ENCODE measurements at regions not wholly inside any gene's neighbourhood (a gene's known extent, or its start where the extent isn't known, plus 50 kb on each side); places are given as distances from the start of the nearest gene placed in this dataset.
"Not testable (repeated sequence)": the region's sequence is repeated elsewhere in the genome, so short reads cannot be mapped to it uniquely, and the experiment has no call there.

DNA sequence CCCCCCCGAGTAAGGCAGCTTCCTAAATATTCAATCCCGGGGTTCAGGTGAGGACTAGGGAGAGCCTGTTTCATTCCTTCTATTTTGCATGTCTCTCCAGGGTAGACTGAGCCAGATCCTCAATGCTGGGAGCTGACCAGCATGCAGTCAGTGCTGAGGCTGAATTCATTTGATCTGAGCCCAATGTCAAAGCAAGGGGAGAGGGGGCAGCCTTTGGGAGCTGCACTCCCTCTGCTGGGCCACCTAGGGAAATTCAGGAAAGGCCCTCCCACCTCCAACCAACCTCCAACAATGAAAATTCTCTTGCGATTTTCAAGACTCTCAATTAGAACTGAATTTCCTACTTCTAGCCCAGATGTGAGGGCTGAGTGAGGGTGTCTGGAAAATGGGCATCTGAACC is 371.2 kb downstream of the NPHP4 start:
- DNase-seq: no peak

DNA sequence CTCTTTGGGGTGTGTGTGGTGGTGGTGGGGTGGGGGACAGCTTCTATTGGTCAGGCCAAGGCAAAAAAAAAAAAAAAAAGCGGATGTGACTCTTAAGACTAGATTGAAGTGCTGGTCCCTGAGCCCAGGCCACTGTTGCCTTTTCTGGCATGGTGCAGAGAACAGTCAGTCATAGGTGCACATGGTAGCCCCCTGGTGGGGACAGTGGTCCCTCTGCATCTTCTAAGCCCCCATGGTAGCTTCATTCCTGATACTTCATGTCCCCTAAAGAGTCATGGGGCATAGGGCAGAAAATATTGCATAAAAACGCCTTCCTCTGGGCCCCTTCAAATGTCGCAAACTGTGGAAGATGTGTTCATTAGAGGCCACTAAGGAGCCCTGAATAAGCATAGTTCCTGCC is 371.8 kb downstream of the NPHP4 start:
- no peak for DNase-seq

DNA sequence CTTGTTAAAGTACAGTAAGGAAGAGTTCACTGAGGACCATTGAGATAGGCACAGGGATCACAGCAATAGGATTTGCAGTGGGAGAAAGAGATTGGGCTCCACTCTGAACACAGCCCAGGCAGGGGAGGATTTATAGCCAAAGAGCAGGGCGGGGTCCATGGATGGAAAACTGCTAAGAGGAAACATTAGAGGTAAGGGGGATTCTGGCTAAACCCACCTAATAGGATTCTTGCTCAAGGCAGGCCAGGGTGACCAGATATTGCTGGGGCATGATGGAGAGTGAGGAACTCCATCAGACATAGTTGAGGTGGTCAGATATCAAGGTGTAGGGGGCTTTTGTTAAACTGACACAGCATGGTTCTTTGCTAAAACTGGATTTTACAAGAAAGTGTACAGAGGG is 372.8 kb downstream of the NPHP4 start:
- DNase-seq: no peak

DNA sequence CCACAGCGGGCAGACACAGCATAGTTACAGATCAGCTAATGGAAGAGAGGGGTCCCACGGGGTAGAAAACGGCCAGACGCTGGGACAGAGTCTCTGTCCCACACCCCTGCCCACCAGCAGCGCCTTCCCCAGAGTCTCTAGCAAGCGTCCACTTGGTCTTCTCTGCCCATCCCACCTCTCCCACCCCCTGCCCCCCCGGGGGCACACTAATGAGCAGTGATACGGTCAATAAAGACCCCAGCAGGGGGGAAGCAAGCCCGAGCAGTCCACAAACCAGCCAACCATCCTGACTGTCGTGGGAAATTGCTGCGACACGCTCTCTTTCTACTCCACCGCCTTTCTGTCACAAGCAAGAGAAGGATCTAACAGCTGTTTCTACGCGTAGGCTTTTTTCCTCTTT is 374.7 kb downstream of the NPHP4 start:
- no peak for DNase-seq

DNA sequence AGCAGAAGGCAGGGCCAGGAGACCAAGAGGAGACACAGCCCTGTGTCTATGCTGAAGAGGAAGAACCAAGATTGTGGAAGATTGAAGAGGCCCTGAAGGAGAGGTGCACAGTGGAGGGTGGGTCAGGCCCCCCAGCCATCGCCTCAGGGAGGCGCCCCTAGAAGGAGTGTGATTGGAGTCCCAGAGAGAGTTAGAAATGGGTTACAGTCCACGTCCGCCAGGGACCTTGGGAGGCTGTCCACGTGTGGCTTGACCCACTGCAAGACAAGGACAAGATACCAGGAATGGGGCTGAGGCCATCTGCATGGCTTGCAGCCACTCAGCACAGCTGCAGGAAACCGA is 375.1 kb downstream of the NPHP4 start:
- no peak for DNase-seq

DNA sequence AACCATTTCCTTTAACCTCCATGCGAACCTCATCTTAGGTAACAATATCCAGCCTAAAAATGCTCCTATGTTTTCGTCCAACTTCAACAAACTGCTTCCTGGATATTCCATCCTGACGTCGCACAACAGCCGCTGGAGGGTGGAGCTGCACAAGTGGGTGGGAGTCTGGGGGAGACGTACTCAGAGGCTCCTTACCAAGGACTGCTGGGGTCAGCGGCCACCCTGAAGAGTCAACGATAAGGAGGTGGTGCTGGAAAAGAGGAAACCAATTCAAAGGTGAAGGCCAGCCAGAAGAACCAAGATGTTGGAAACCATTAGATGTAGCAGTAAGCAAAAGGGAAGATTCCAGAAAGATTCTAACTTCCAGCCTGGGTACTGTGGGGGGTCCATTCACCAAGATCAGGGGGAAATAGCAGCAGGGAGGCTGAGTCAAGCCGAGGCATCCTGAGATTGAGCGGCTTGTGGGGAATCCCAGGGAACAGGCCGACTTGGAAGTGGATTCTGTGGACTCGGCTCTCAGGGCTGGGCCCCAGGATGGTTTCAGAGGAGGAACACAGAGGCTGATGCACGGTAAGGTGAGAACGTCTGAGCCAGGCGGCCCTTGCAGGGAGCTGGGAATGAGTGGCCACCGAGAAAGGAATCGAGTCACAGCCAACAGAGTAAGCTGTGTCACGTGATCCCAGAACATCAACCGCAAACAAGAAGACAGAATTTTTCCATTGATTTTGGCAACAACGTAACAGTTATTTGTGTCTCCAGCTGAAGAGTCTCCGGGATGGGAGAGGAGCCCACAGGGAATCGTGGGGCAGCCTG is 375.7 kb downstream of the NPHP4 start:
- DNase-seq: no peak

DNA sequence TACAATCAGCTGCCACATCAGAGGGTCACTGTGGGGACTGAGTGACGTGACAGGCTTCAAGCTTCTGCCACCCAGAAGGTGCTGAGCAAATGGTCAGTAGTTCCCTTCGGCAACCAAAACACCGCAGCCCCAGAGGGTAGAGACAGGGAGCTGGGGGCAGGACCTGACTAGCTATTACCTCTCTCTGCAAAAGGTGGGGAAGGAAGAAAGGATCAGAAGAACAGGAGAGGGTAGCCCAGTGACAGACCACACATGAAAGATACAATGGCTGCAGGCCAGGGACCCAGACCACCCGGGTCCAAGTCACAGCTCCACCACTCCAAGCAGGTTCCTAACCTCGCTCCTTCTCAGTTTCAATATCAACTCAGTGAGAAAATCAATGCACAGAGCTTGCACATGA is 377.1 kb downstream of the NPHP4 start:
- no peak for DNase-seq

DNA sequence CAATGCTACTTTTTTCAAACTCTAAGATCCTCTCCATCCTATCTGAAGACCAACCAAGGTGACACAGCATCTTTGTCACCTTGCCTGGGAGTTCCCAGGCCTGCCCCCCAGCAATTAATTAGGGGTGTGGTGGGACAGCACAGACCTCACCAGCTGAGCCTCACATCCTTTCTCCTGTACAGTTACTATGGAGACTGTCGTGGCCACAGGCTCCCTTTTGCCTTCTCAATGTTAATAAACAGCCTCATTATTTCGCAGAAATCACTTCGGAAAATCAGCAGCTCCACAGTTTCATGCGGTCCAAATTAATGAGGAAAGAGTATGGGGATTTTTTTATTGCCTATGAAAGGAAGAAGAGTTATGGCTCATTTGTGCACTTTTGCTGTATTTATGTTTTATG is 378.3 kb downstream of the NPHP4 start:
- DNase-seq: no peak

DNA sequence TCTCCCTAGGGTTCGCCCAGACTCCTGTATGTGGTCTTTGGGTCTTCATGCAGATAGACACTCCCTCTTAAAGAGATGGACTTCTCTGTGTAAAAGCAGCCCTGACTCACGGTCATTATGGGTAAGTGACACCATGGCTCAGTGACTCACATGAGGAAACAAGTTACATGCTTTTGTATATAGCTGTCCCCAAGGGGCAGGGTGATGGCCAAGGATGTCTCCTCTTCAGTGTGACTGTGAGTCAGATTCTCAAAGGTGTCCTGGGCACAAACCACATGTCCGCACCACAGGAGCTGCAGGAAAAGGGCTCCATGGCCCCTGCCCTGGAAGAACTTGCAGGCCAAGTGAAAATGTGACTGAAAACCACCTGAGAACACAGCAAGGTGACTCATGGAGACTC is 380.4 kb downstream of the NPHP4 start:
- no peak for DNase-seq

DNA sequence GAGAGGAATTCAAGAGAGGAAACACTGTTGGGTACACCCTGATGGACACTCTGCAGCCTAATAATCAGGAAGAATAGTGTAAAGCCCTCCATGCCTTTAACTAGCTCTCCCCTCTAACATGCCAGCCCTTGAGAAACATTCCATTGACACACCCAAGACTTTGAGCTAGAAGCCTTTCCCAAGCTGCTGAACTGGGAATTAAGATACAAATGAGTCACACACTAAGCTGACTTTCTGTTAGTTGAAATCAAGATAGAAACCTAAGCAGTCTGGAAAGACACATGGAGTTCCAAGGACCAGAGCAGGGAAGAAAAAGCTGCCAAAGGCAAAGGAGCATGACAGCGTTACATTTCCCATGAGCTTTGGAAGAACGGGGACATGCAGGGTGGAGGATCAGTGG is 380.8 kb downstream of the NPHP4 start:
- no peak for DNase-seq

DNA sequence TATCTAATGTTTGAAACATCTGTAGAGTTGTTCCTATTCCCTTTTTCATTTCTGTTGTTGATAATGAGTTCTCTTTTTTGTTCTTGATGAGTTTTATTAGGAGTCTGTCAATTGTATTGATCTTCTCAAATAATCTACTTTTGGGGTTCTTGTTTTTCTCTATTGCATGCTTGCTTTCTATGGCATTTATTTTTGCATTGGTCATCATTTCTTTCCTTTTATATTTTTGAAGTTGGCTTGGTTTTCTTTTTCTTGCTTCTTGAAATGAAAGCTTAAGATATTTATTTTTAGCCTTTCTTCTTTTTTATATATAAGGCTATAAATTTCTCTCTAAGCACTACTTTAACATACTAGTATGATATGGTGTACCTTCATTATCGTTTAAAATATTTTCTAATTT is 381.8 kb downstream of the NPHP4 start:
- no peak for DNase-seq

DNA sequence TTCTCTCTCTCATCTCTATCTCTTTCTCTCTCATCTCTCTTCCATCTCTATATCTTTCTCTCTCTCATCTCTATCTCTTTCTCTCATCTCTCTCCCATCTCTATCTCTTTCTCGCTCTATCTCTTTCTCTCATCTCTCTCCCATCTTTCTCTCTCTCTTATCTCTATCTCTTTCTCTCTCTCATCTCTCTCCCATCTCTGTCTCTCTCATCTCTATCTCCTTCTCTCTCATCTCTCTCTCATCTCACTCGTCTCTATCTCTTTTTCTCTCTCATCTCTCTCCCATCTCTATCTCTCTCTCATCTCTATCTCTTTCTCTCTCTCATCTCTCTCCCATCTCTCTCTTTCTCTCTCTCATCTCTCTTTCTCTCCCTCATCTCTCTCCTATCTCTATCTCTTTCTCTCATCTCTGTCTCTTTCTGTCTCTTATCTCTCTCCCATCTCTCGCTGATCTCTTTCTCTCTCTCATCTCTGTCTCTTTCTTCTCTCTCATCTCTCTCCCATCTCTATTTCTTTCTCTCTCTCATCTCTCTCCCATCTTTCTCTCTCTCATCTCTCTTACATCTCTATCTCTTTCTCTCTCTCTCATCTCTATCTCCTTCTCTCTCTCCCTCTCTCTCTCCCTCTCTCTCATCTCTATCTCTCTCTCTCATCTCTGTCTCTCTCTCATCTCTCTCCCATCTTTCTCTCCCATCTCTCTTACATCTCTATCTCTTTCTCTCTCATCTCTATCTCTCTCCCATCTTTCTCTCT is 388.7 kb downstream of the NPHP4 start:
- DNase-seq: no peak

DNA sequence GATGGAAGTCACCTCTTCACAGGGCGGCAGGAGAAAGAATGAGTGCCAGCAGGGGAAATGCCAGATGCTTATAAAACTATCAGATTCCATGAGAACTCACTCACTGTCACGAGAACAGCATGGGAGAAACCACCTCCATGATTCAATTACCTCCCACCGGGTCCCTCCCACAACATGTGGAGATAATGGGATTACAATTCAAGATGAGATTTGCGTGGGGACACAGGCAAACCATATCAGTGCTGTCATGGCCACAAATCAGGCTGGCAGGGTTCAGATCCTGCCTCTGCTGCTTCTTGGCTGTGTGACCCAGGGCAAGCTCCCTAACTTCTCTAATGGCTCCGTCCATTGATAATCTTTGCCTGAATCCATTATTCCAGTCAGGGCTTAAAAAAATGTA is 389.5 kb downstream of the NPHP4 start:
- DNase-seq: not testable (repeated sequence)

DNA sequence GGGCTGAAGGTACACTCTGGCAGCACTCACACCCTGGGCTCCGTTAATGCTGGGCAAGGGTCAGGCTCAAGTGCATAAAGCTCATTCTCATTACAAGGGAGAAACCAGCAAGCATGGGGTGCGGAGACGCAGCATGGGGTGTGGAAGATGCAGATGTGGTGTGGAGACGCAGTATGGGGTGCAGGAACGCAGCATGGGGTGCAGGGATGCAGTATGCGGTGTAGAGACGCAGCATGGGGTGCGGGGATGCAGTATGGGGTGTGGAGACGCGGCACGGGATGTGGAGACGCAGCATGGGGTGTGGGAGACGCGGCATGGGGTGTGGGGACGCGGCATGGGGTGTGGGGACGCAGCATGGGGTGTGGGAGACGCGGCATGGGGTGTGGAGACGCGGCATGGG is 390.7 kb downstream of the NPHP4 start:
- no peak for DNase-seq

DNA sequence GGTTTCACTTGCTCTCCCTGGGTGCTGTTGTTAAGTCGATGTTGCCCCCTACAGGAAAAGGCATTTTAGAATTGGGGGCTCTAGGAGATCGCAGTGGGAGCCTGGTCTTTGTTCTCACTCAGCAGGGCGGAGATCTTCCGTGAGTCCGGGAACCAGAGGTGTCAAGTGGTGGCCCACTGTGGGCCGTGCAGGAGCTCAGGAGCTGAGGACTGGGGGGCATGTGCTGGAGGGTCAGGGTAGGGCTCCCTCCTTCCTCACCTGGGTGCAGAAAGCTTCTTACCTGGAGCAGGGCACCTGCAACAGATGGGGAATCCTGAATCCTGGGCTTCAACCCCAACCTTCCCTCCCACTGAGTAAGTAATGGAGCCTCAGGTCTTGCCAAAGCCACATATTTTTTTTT is 392.7 kb downstream of the NPHP4 start:
- no peak for DNase-seq

DNA sequence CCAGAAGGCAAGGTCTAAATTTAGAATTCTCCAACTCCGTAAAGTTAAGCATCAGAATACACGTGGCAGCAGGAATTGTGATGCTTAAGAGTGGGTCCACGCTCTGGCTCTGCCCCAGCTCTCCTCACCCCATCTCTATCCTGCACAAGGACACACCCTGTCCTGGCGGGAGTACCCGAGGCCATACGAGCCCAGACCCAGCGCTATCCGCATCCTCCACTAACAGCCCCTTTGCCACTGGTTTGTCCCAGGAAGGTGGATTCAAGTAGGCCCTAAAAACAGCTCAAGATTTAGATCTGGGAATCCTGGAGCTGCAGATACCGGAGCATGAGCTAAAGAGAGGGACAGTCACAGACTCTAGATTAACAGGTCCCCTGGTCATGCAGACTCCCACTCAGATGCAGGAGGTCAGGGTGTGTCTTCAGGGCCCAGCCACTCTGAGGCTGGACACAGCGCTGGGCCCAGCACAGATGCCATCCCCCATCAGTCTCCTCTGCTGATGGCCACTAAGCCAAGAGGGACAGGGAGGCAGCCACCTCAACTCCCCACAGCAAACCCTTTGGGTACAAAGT is 393.3 kb downstream of the NPHP4 start:
- no peak for DNase-seq

DNA sequence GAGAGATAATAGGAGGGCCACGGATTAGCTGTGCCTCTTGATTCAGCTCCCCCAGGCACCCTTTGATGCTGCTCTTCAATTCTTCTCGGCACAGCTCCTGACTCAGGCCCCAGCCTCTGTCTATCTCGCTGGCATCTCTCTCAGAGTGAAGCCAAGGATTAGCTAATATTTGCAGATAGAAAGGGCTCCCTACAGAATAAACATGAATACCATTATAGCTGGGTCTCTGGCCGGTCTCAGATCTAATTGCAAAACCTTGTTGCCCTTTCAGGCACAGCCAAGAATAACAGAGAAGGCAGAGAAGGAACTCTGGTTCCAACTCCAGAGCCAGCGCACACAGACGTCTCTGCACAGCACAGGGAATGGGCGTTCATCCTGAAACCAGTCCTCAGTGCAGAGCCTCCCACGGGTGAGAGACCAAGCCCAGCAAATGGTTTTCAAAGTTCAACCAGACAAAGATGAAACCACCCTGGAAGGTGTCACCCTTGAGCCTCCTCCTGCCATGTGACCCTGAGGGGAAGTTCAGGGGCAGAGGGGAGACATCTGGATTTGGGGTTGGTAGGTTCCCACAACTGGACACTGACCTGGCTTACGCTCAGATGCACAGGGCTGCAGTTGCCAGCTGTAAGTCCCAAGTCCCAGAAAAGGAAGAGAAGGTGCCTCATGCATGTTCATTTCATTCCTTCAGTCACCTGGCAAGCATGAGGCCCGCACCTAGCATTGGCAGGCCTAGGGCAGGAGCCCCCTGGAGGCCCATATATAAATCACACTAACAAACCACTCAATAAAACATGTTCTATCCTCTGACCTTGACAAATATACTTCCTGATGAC is 394.0 kb downstream of the NPHP4 start:
- no peak for DNase-seq

DNA sequence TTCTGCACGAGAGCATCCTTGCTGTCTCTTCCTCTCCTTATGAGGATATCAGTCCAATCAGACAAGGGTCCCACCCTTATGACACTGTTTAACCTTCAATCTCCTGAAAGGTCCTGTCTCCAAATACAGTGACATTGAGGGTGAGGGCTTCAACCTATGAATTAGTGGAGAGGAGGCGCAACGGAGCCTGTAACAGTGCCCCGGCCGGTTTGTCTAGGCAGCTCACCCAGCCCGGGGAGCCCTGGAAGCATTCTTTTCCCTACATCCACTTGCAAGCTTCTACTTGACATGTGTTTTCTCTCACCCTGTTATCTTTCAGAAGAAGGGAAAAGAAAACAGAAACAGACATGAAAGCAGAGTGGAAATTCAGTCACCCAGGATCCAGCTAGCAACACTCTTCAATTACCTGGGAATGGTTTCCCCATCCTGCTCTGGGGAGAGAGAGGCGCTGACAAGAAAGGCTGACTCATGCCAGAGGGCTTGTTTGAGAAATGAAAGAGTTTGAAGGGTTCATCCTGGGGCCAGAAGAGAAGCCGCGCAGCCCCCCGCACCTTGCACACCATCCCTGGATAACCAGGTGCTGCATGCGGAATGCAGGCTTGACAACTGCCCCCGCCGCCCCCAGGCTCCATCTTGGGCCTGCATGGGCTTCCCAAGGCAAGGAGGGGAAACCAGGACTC is 394.9 kb downstream of the NPHP4 start:
- DNase-seq: no peak

DNA sequence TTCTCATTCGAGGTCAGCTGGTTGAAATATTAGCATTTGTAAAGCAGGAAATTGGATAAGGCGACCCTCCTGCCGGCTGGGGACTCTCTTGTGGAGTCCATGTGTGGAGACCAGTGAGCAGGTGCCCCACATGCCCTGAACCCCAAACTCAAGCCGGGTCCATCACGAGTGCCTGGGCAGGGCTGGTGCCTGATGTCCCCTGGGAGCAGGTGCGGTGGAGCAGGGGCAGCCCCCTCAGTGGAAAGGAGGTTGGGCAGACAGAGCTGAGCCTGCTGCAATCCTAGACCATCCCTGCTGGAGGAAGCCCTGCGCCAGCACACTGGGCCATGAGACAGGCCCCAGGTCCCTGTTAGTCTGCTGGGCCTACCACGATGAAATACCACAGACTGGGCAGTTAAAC is 395.6 kb downstream of the NPHP4 start:
- DNase-seq: no peak

DNA sequence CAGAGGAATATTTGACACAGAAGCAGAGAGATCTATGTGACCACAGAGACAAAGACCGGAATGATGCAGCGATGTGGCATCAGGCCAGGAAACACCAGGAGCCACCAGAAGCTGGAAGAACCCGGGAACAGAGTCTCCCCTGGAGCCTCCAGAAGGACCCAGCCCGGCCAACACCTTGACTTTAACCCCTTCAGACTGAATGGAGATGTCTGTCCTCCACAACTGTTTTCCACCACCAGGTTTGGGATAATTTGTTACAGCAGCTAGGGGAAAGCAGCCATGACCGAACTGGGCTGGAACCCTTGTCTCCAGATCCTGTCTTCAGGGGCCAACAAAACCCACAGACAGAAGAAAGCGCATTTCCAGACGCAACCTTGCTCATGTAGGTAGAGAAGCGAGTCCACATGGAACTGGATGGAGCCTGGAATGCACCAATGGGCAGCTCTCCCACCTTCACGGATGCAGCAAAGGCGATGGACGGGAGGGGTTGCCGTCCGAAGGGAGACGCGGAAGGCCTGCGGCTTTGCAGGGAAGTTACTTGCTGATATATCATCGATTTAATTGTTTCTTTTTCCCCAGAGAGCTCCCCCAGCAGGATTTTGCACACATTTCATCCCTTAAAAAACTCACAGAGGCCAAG is 396.6 kb downstream of the NPHP4 start:
- no peak for DNase-seq

DNA sequence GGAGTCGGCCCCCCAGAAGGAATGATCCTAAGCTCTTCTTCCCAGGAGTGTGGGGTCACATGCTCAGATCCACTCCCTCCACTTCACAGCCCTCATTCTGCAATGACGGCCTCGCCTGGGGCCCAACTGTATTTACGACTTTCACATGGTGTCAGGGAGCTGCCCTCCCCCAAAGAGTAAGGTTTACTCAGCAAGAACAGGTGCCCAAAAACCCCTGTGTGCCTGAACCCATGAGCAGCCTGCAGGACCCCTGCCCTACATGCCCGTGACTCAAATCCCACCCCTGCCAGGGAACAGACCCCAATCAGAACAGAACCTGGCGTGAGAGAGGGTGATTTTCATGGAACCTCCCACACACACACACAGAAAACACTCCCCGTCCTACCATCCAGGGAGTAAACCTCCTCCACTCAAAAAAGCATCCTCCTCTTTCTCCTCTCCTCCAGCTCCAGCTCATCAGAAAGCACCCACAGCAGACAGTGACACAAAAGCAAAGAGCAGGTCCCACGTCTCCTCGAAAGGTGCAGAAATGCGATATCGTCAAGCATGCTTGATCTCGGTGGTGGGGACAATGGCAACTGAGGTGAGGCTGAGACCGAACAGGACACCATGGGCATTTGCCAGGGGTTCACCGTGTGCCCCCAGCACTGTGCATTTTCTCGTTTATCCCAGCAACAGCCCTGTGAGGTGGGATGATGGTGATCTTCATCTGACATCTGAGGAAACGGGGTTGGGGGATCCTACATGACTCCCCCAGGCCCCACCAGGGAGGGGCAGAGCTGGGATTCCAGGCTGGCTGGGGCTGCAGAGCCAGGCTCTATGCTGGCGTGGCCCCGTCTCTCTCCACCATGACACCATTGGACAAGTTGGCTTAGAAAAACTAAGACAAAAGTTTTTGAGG is 397.9 kb downstream of the NPHP4 start:
- no peak for DNase-seq

Data from NCI-H1436 (cell line).